ENCODE measurements at regions not wholly inside any gene's neighbourhood (a gene's known extent, or its start where the extent isn't known, plus 50 kb on each side); places are given as distances from the start of the nearest gene placed in this dataset.

- TF ChIP-seq EZH2 (IDR thresholded peaks at IDR 0.05; ENCODE audit: low read length, unreplicated experiment) (no peak), CTCF (conservative IDR thresholded peaks at IDR 0.05; ENCODE audit: low read depth, low read length) (no peak)
Measured at GRCh38 chr1:5664081-5664768, 328.0 kb downstream of the NPHP4 start.
